Endothelial cell of umbilical vein (primary cell): ENCODE measurements at regions not wholly inside any gene's neighbourhood (a gene's known extent, or its start where the extent isn't known, plus 50 kb on each side); places are given as distances from the start of the nearest gene placed in this dataset.

ENCODE experiments used
- BruUV-seq: library from RNA; stranded (reverse); fragments of 400-500 nt; replicated peaks from 2 replicates; lab custom pipeline; 2021; lab: Mats Ljungman, UMichigan
- CTCF ChIA-PET: fragments of 300-600, 350-600 bp; sonication (Branson Sonifier 250); formaldehyde crosslinking; loops from one replicate; lab custom pipeline; 2021; ENCODE audit warnings: antibody characterized with exemption, inconsistent platforms; lab: Charles Lee
- POLR2A ChIA-PET: fragments of 300-600, 350-600 bp; sonication (Branson Sonifier 250); formaldehyde crosslinking; loops from one replicate; lab custom pipeline; 2021; ENCODE audit warnings: antibody characterized with exemption, inconsistent platforms; lab: Charles Lee
- DNase-seq: peaks from one replicate; pipeline ENCODE4 v3.0.0-alpha.2; 2011; ENCODE audit warnings: low read depth, low spot score
- FAIRE-seq: peaks from 2 replicates; lab custom pipeline; 2011; peaks lifted over from hg19 to GRCh38; lab: Jason Lieb, UNC
- H2AFZ ChIP-seq: 2 replicates; pipeline ENCODE4 v1.6.0; 2012; ENCODE audit warnings: low read depth, low read length, control low read depth, inconsistent platforms
- H3K27ac ChIP-seq: 2 replicates; pipeline ENCODE4 v1.5.1; 2011; ENCODE audit warnings: low read depth, mild to moderate bottlenecking, control low read depth, low read length, moderate library complexity; ENCODE audit not compliant: insufficient read depth
- H3K27me3 ChIP-seq, 2 experiments: 2 replicates each; pipeline versions ENCODE4 v1.6.0 to v1.6.1; 2011; ENCODE audit warnings: low read length in 2 of 2, mixed read lengths in 1 of 2; ENCODE audit not compliant: control insufficient read depth in 2 of 2, insufficient read depth in 2 of 2
- H3K36me3 ChIP-seq, 2 experiments: 2 replicates in 1 of 2; 3 replicates in 1 of 2; pipeline ENCODE4 v1.5.1; 2011; ENCODE audit warnings: low read length in 2 of 2, mild to moderate bottlenecking in 1 of 2, moderate library complexity in 1 of 2; ENCODE audit not compliant: control insufficient read depth in 2 of 2, insufficient read depth in 2 of 2; ENCODE audit errors: extremely low read depth in 1 of 2
- H3K4me1 ChIP-seq: 3 replicates; pipeline ENCODE4 v1.5.1; 2011; ENCODE audit warnings: mild to moderate bottlenecking, low read length; ENCODE audit not compliant: control insufficient read depth, insufficient read depth; ENCODE audit errors: extremely low read depth
- H3K4me2 ChIP-seq: 2 replicates; pipeline ENCODE4 v1.6.1; 2011; ENCODE audit warnings: low read length, control low read depth, mixed read lengths; ENCODE audit not compliant: insufficient read depth
- H3K4me3 ChIP-seq, 3 experiments: fragments of 200-600 bp in 1 of 3; sonication (generic), shearing (Covaris generic) in 1 of 3; replicated peaks in 1 of 3; 2 replicates each; pipeline ENCODE4 v1.5.1; 2011 to 2016; ENCODE audit warnings: control low read depth in 3 of 3, low read length in 3 of 3, mild to moderate bottlenecking in 2 of 3, inconsistent platforms in 1 of 3, low read depth in 1 of 3, moderate library complexity in 1 of 3; ENCODE audit not compliant: insufficient read depth in 1 of 3
- H3K79me2 ChIP-seq: 2 replicates; pipeline ENCODE4 v1.6.0; 2012; ENCODE audit warnings: low read length, inconsistent platforms; ENCODE audit not compliant: control insufficient read depth, insufficient read depth
- H3K9ac ChIP-seq: replicated peaks from 2 replicates; pipeline ENCODE3; 2011; ENCODE audit warnings: low read length, control low read depth; ENCODE audit not compliant: insufficient read depth; ENCODE audit errors: extremely low read depth
- H3K9me1 ChIP-seq: replicated peaks from 3 replicates; pipeline ENCODE4 v1.6.0; 2011; ENCODE audit warnings: mild to moderate bottlenecking, low read length; ENCODE audit not compliant: control insufficient read depth, insufficient read depth; ENCODE audit errors: extremely low read depth
- H3K9me3 ChIP-seq: replicated peaks from 2 replicates; pipeline ENCODE4 v1.5.1; 2012; ENCODE audit warnings: low read length, inconsistent platforms; ENCODE audit not compliant: control insufficient read depth, insufficient read depth
- H4K20me1 ChIP-seq: replicated peaks from 2 replicates; pipeline ENCODE3; 2011; ENCODE audit warnings: mild to moderate bottlenecking, low read length; ENCODE audit not compliant: control insufficient read depth, insufficient read depth; ENCODE audit errors: extremely low read depth
- EZH2 ChIP-seq: IDR thresholded peaks from 2 replicates; pipeline ENCODE4 v1.6.1; 2012; ENCODE audit warnings: borderline replicate concordance, low read depth, mild to moderate bottlenecking, moderate library complexity, low read length, inconsistent platforms; ENCODE audit not compliant: severe bottlenecking
- FOS ChIP-seq: IDR thresholded peaks from 2 replicates; pipeline ENCODE4 v1.6.1; 2011; ENCODE audit warnings: mild to moderate bottlenecking, low read length, moderate library complexity, borderline replicate concordance; ENCODE audit not compliant: insufficient read depth
- GATA2 ChIP-seq: IDR thresholded peaks from 2 replicates; pipeline ENCODE4 v1.7.0; 2011; ENCODE audit warnings: low read depth, mild to moderate bottlenecking, moderate library complexity, mixed read lengths, low read length; ENCODE audit not compliant: insufficient read length, insufficient read depth
- MYC ChIP-seq: IDR thresholded peaks from one replicate; pipeline ENCODE4 v1.6.1; 2011; ENCODE audit warnings: mild to moderate bottlenecking, low read depth, low read length
- POLR2AphosphoS5 ChIP-seq: IDR thresholded peaks from 2 replicates; pipeline ENCODE4 v1.6.1; 2012; ENCODE audit warnings: low read depth, mild to moderate bottlenecking, control low read depth, low read length, moderate library complexity; ENCODE audit not compliant: insufficient read depth
- dilution Hi-C: fragments of 300-500 bp; cut with MboI; formaldehyde crosslinking; loops from one replicate; pipeline ENCODE4 v1.15.0; 2019; ENCODE audit warnings: low sequenced_read_pairs; ENCODE audit not compliant: extremely low pct_ligation_motif_present
- intact Hi-C: fragments of 100-400 bp; cut with micrococcal nuclease; formaldehyde crosslinking; loops from one replicate; pipeline ENCODE4 v1.10.0; 2022
- TF ChIP-seq, protein P1 (sequence below), 2 donors: IDR thresholded peaks; 1 replicate in 1 of 2; 2 replicates in 1 of 2; pipeline ENCODE4 v1.5.1; 2011; ENCODE audit warnings: low read length in 2 of 2, mild to moderate bottlenecking in 2 of 2, moderate library complexity in 2 of 2, control low read depth in 1 of 2, inconsistent platforms in 1 of 2, low read depth in 1 of 2; ENCODE audit not compliant: insufficient read depth in 1 of 2; ENCODE audit errors: extremely low read depth in 1 of 2

DNA sequence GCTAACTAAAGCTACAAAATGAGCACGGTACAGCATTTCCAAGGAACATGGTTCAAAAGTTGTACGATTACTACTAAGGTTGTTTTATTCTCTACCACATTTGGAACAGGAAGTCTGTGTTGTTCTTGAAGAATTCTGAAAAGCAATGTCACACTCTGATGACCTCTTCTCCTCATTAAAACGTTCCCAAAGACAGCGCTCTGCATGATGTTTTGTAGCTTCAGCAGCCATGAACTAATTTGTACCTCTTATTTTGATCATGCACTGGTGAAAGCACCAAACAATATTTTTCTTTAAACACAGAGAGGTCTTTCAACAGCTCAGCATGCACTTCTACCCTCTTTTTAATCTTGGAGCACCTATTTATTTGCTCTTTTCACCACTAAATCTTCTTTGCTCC lies 75.0 kb upstream of the TES start:
- Histone ChIP-seq H3K27me3 (no peaks in the 10 kb centered on the region), H3K27ac (no peak overlapping the region), H3K9me3 (no peaks in the 10 kb centered on the region), H4K20me1 (no peaks in the 10 kb centered on the region), H3K4me1 (peaks cover 6% of the 10 kb centered on the region), H3K9me1 (peaks cover 4% of the 10 kb centered on the region), H3K4me3 (no peak overlapping the region), H3K79me2 (no peaks in the 10 kb centered on the region), H2AFZ (peak overlapping the region; percentile 86), H3K4me2 (peak overlapping the region; percentile 58), H3K9ac (no peak overlapping the region), H3K36me3 (no peaks in the 10 kb centered on the region)
- peak; percentile 12 for DNase-seq
- POLR2A ChIA-PET: interaction anchor here (0.6 kb wide), 1 partner anchor 349 kb away, joined by 3 read pairs; no protein-coding TSS in a partner anchor
- dilution Hi-C loops (no loop called here), intact Hi-C loops (no loop called here)
- FAIRE-seq: no peak
- CTCF ChIA-PET: interaction anchor here (1.3 to 2.5 kb wide), 4 partner anchors 12 to 101 kb away, joined by 3 to 11 read pairs (median 8); no protein-coding TSS in a partner anchor
- BruUV-seq: no TSS peak
- no peak for TF ChIP-seq GATA2
- TF ChIP-seq MYC: no peak
- TF ChIP-seq POLR2AphosphoS5: no peak

- POLR2A ChIA-PET: no interaction called here
These were observed 72.0 kb upstream of the TES start for GRCh38 chr7:116138202-116138801.

More at GRCh38 chr7:116138202-116138801, 72.0 kb upstream of the TES start:
- Histone ChIP-seq H3K4me1 (peaks cover 6% of the 10 kb centered on the region), H3K27me3 (no peaks in the 10 kb centered on the region), H3K9me3 (no peaks in the 10 kb centered on the region), H3K4me3 (no peak overlapping the region), H3K9me1 (peaks cover 4% of the 10 kb centered on the region), H3K9ac (no peak overlapping the region), H2AFZ (no peak overlapping the region), H3K36me3 (no peaks in the 10 kb centered on the region), H3K79me2 (no peaks in the 10 kb centered on the region), H4K20me1 (no peaks in the 10 kb centered on the region), H3K4me2 (no peak overlapping the region), H3K27ac (no peak overlapping the region)
- peak; percentile 68 for FAIRE-seq
- TF ChIP-seq EZH2 (no peak), FOS (no peak)
- TF ChIP-seq, protein P1, sequence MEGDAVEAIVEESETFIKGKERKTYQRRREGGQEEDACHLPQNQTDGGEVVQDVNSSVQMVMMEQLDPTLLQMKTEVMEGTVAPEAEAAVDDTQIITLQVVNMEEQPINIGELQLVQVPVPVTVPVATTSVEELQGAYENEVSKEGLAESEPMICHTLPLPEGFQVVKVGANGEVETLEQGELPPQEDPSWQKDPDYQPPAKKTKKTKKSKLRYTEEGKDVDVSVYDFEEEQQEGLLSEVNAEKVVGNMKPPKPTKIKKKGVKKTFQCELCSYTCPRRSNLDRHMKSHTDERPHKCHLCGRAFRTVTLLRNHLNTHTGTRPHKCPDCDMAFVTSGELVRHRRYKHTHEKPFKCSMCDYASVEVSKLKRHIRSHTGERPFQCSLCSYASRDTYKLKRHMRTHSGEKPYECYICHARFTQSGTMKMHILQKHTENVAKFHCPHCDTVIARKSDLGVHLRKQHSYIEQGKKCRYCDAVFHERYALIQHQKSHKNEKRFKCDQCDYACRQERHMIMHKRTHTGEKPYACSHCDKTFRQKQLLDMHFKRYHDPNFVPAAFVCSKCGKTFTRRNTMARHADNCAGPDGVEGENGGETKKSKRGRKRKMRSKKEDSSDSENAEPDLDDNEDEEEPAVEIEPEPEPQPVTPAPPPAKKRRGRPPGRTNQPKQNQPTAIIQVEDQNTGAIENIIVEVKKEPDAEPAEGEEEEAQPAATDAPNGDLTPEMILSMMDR (IDR thresholded peaks at IDR 0.05; ENCODE audit: extremely low read depth in 1 of 2, insufficient read depth in 1 of 2, low read depth in 1 of 2, low read length in 2 of 2): peak; percentile 45 to 51
- dilution Hi-C loops: no loop called here
- DNase-seq: peak; percentile 81
- intact Hi-C loops: loop anchor here (1.0 kb wide), 2 partner anchors 29 to 98 kb away; no protein-coding TSS in a partner anchor
- CTCF ChIA-PET: interaction anchor here (0.7 to 2.0 kb wide), 22 partner anchors 10 to 1578 kb away, joined by 3 to 15 read pairs (median 4); no protein-coding TSS in a partner anchor
- BruUV-seq: no TSS peak
